Naive thymus-derived CD8-positive, alpha-beta T cell (primary cell): ENCODE measurements at regions not wholly inside any gene's neighbourhood (a gene's known extent, or its start where the extent isn't known, plus 50 kb on each side); places are given as distances from the start of the nearest gene placed in this dataset.
"Not testable (repeated sequence)": the region's sequence is repeated elsewhere in the genome, so short reads cannot be mapped to it uniquely, and the experiment has no call there.

ENCODE experiments used
- ATAC-seq, 2 donors: fragments of 150-1000 bp; cut with Tn5 transposase in 1 of 2; sonication (Bioruptor Pico), chemical (Tn5 transposase) in 1 of 2; 1 replicate in 1 of 2; 2 replicates in 1 of 2; pipeline ENCODE4 v1.10.0; 2021; ENCODE audit warnings: mild to moderate bottlenecking in 2 of 2, moderate library complexity in 2 of 2
- POLR2A ChIA-PET: fragments of 350-600 bp; sonication (Branson Sonifier 250); formaldehyde crosslinking; loops from one replicate; lab custom pipeline; 2021; ENCODE audit warnings: antibody characterized with exemption; lab: Charles Lee
- DNase-seq, 10 donors: peaks; one replicate each; pipeline versions ENCODE4 v3.0.0 to v3.0.0-alpha.2; 2020 to 2022
- H3K27ac Mint-ChIP-seq, 10 donors: one replicate each; pipeline ENCODE4 v1.8.0; 2020 to 2022; ENCODE audit warnings: mild to moderate bottlenecking in 10 of 10, mixed read lengths in 10 of 10, moderate library complexity in 4 of 10, inconsistent platforms in 1 of 10
- H3K27me3 Mint-ChIP-seq, 5 donors: one replicate each; pipeline ENCODE4 v1.8.0; 2021 to 2022; ENCODE audit warnings: mixed read lengths in 5 of 5
- H3K36me3 Mint-ChIP-seq, 3 donors: one replicate each; pipeline ENCODE4 v1.8.0; 2020 to 2022; ENCODE audit warnings: mixed read lengths in 3 of 3, mild to moderate bottlenecking in 2 of 3, inconsistent platforms in 1 of 3
- H3K4me1 Mint-ChIP-seq, 4 donors: one replicate each; pipeline ENCODE4 v1.8.0; 2021 to 2022; ENCODE audit warnings: mixed read lengths in 4 of 4
- H3K4me3 Mint-ChIP-seq, 10 donors: one replicate each; pipeline ENCODE4 v1.8.0; 2020 to 2022; ENCODE audit warnings: mild to moderate bottlenecking in 10 of 10, mixed read lengths in 10 of 10, moderate library complexity in 6 of 10, inconsistent platforms in 1 of 10
- H3K9me3 Mint-ChIP-seq, 9 donors: one replicate each; pipeline ENCODE4 v1.8.0; 2020 to 2022; ENCODE audit warnings: mixed read lengths in 9 of 9, mild to moderate bottlenecking in 3 of 9, inconsistent platforms in 1 of 9, moderate library complexity in 1 of 9

DNA sequence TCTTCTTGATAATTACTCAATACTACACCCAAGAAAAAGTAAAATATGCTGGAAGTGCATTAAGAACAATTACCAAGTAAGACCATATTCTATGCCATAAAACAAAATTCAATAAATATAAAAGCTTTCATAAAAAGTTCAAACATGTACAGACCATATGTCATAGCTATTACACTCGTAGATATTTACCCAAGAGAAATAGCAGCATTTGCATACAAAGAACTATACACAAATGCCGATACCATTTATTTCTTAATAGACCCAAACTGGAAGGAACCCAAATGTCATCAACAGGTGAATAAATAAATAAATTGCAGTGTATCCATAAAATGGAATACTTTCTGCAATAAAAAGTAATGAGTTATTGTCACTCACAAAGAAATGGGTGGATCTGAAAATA is 78.3 kb upstream of the SLC16A7 start:
- H3K4me3 Mint-ChIP-seq = no peak overlapping the region
- peaks cover 4 to 12% (median 7%) of the 10 kb centered on the region in 4 donors for H3K4me1 Mint-ChIP-seq
- DNase-seq = no peak
- POLR2A ChIA-PET = no interaction called here
- H3K9me3 Mint-ChIP-seq = no peaks in the 10 kb centered on the region
- no peaks in the 10 kb centered on the region for H3K27me3 Mint-ChIP-seq
- H3K27ac Mint-ChIP-seq = no peak overlapping the region
- H3K36me3 Mint-ChIP-seq = no peaks in the 10 kb centered on the region
- ATAC-seq = no peak

DNA sequence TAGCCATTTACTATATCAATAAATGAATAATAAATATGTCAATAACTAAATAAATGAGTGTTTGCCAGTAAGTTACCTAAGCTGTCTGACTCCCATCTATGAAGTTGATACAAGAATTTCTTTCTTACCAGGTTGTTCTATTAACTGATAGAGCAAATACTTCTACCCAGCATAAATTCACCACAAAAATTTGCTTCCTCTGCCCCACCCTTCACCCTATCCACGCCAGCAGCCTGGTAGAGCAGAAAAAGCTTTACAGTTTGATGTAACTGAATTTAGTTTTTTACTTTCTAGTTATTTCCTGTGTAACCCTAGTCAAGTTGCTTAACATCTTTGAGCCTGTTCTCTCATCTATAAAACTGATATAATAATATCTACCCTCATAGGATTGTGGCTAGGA is 94.9 kb upstream of the SLC16A7 start:
- Mint-ChIP-seq H3K27ac (peak overlapping the region in 2 of 10 donors; percentile 4 to 57), H3K27me3 (no peaks in the 10 kb centered on the region), H3K4me1 (peaks cover 7 to 18% (median 15%) of the 10 kb centered on the region in 4 donors), H3K36me3 (peaks cover 0 to 1% (median 0%) of the 10 kb centered on the region in 3 donors), H3K4me3 (no peak overlapping the region), H3K9me3 (peaks cover 0 to 3% (median 0%) of the 10 kb centered on the region in 9 donors)
- ATAC-seq (peak in 1 of 2 donors; percentile 52), DNase-seq (peak in 2 of 10 donors; percentile 12 to 17)
- POLR2A ChIA-PET = no interaction called here

DNA sequence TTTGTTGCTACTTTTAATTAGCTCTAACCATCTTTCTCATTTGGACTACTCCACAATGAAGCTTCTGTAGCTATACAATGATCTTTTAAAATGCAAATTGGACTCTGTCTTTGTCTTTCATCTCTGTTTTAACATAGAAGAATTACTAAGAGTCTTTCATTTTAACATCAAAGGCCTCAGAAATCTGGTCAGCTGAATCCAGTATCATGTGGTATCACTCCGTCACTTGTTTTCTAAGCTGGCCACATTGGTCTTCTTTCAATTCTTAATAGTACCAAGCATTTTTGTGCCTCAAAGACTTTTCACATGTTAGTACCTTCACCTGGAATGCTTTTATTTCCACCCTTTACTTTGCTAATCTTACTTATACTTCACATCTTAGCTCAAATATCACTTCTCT is 95.5 kb upstream of the SLC16A7 start:
- Mint-ChIP-seq H3K27ac (peak overlapping the region in 2 of 10 donors; percentile 4 to 33), H3K27me3 (no peaks in the 10 kb centered on the region), H3K4me3 (no peak overlapping the region)

DNA sequence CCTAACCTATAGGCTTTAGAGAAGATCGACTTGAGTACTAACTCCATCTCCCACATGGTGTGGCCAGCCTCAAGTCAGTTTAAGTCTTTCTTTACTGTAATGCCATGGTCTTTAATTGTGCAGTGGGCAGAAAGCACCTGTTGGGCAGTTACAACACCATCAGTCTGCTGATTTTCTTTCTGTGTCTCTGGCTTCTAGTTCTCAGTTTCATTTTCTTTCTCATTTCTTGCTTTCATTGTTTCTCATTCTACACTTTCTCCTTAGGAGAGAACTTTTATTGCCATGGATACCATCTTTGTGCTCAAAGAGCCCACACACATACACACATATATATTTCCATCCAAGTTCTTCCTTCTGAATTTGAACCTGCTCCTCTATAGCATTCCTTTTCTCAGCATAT is 96.1 kb upstream of the SLC16A7 start:
- POLR2A ChIA-PET = no interaction called here
- Mint-ChIP-seq H3K4me3 (no peak overlapping the region), H3K9me3 (peaks cover 0 to 3% (median 0%) of the 10 kb centered on the region in 9 donors)

More for the DNA sequence above, 95.5 kb upstream of the SLC16A7 start:
- DNase-seq = no peak
- peaks cover 0 to 3% (median 0%) of the 10 kb centered on the region in 9 donors for H3K9me3 Mint-ChIP-seq
- peaks cover 7 to 18% (median 15%) of the 10 kb centered on the region in 4 donors for H3K4me1 Mint-ChIP-seq
- no peak for ATAC-seq
- POLR2A ChIA-PET = no interaction called here
- peaks cover 0 to 1% (median 0%) of the 10 kb centered on the region in 3 donors for H3K36me3 Mint-ChIP-seq

DNA sequence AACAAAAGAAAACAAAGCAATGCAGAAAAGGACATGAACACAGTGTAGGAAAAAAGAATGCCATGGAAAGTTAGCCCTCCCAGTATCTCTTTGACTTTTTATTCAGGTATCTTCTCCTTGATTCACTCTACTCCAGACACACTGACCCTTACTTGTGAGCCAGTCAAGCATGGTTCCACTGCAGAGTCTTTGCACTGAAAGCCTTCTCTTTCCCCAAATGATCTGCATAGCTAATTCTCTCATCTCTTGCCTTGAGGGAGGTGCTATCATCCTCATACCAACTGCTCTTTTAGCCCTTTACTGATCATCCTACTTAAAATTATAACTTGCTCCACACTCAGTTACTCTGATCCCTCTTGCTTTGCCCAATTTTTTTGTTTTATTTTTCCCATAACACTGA is 101.2 kb upstream of the SLC16A7 start:
- no peak for DNase-seq
- peaks cover 0 to 7% (median 1%) of the 10 kb centered on the region in 4 donors for H3K4me1 Mint-ChIP-seq
- POLR2A ChIA-PET = no interaction called here
- H3K4me3 Mint-ChIP-seq = no peak overlapping the region
- H3K36me3 Mint-ChIP-seq = peaks cover 0 to 1% (median 0%) of the 10 kb centered on the region in 3 donors
- no peak for ATAC-seq
- H3K9me3 Mint-ChIP-seq = peaks cover 0 to 3% (median 0%) of the 10 kb centered on the region in 9 donors
- no peak overlapping the region for H3K27ac Mint-ChIP-seq
- no peaks in the 10 kb centered on the region for H3K27me3 Mint-ChIP-seq

More for the DNA sequence above, 96.1 kb upstream of the SLC16A7 start:
- Mint-ChIP-seq H3K36me3 (peaks cover 0 to 1% (median 0%) of the 10 kb centered on the region in 3 donors), H3K4me1 (peaks cover 7 to 18% (median 16%) of the 10 kb centered on the region in 4 donors), H3K27me3 (no peaks in the 10 kb centered on the region), H3K27ac (no peak overlapping the region)
- ATAC-seq (no peak), DNase-seq (no peak)

DNA sequence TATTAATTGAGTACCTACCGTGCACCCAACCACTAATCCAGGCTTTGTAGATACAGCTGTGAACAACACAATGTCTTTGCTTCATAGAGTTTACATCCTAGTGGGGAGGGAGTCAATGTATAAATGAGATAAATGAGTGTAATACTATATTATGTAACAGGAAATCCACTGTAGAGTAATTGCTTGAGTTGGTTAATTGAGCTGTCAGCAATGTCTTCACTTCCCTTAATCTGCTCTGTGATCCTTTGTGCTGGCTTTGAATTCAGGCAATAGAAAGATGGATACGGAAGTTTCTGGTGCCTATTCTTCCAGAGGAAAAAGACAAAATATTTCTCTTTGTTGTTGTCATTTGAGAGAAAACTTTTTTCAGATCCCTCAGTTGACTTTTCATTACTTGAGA is 104.0 kb upstream of the SLC16A7 start:
- H3K4me3 Mint-ChIP-seq = no peak overlapping the region
- ATAC-seq (no peak), DNase-seq (no peak)
- POLR2A ChIA-PET = no interaction called here
- peaks cover 0 to 4% (median 0%) of the 10 kb centered on the region in 4 donors for H3K4me1 Mint-ChIP-seq
- H3K27me3 Mint-ChIP-seq = no peaks in the 10 kb centered on the region
- H3K36me3 Mint-ChIP-seq = peaks cover 0 to 4% (median 0%) of the 10 kb centered on the region in 3 donors
- H3K9me3 Mint-ChIP-seq = peaks cover 0 to 4% (median 0%) of the 10 kb centered on the region in 9 donors
- no peak overlapping the region for H3K27ac Mint-ChIP-seq

DNA sequence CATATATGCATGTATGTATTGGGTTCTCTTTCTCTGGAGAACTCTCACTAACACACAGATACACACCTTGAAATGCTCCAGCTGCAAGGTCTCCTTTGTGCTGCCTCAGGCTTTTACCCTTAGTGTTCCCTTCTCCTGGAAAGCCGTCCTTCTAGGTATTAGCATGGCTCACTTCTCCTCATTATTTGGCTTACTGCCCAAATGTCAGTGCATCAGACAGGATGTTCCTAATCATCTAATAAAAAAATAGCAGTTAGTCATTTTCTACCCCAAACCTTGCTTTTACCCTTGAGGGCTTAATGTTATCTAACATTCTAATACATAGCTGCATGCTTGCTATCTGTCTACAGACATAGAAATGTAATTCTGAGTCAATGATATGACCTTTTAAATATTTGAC is 109.0 kb upstream of the SLC16A7 start:
- POLR2A ChIA-PET = no interaction called here
- no peak for DNase-seq
- peaks cover 0 to 5% (median 0%) of the 10 kb centered on the region in 3 donors for H3K36me3 Mint-ChIP-seq
- no peak overlapping the region for H3K27ac Mint-ChIP-seq
- H3K4me1 Mint-ChIP-seq = peaks cover 0 to 12% (median 1%) of the 10 kb centered on the region in 4 donors
- H3K9me3 Mint-ChIP-seq = peaks cover 0 to 13% (median 0%) of the 10 kb centered on the region in 9 donors
- no peak for ATAC-seq
- no peak overlapping the region for H3K4me3 Mint-ChIP-seq
- no peaks in the 10 kb centered on the region for H3K27me3 Mint-ChIP-seq

DNA sequence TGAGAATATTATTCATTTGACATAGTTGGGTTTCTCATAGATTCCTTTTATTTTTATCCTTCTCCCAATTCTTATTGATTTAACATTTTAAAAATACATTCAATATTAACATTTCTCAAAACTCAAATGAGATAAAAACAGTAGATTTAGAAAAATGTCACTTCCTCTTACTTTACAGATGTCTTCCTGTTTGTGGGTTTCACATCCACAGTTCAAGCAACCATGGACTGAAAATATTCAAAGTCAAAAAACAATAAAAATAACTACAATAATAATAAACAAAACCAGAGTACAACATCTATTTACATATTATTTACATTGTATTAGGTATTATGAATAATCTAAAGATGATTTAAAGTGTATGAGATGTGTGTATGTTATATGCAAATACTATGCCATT is 111.3 kb upstream of the SLC16A7 start:
- DNase-seq = no peak
- POLR2A ChIA-PET = no interaction called here
- ATAC-seq = no peak
- Mint-ChIP-seq H3K9me3 (peaks cover 0 to 13% (median 0%) of the 10 kb centered on the region in 9 donors), H3K4me3 (no peak overlapping the region), H3K27ac (no peak overlapping the region), H3K27me3 (no peaks in the 10 kb centered on the region), H3K36me3 (peaks cover 0 to 5% (median 2%) of the 10 kb centered on the region in 3 donors), H3K4me1 (peaks cover 0 to 12% (median 1%) of the 10 kb centered on the region in 4 donors)

DNA sequence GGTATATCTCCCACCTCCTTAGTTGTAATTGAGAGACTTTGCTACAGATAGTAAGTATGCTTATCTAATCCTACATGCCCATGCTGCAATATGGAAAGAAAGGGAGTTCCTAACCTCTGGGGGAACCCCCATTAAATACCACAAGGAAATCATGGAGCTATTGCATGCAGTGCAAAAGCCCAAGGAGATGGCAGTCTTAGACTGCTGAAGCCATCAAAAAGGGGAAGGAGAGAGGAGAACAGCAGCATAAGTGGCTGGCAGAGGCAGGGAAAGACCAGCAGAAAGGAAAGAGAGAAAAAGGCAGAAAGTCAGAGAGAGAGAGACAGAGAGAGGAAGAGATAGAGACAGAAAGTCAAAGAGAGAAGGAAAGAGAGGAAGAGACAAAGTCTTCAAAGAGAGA is 121.6 kb upstream of the SLC16A7 start:
- Mint-ChIP-seq H3K36me3 (peaks cover 0 to 14% (median 0%) of the 10 kb centered on the region in 3 donors), H3K4me1 (peaks cover 0 to 10% (median 2%) of the 10 kb centered on the region in 4 donors), H3K9me3 (peaks cover 0 to 19% (median 7%) of the 10 kb centered on the region in 9 donors)
- POLR2A ChIA-PET, H3K27me3 Mint-ChIP-seq, H3K4me3 Mint-ChIP-seq, DNase-seq, ATAC-seq, H3K27ac Mint-ChIP-seq: not testable (repeated sequence)

DNA sequence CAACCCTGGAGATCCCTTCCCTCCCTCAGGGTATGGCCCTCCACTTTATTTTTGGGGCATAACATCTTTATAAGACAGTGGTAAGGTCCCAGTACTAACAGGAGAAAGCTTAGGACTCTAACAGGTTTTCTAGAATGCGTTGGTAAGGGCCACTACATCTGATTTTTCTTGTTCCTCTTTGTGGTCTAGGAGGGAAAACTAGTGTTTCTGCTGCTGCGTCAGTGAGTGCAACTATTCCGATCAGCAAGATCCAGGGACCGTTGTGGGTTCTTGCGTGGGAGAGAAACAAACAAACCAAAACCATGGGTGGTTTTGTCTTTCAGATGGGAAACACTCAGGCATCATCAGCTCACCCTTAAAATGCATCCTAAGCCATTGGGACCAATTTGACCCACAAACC is 123.6 kb upstream of the SLC16A7 start:
- ATAC-seq (no peak), DNase-seq (peak in 1 of 10 donors; percentile 3)
- POLR2A ChIA-PET = no interaction called here
- peaks cover 0 to 14% (median 0%) of the 10 kb centered on the region in 3 donors for H3K36me3 Mint-ChIP-seq
- peaks cover 0 to 10% (median 2%) of the 10 kb centered on the region in 4 donors for H3K4me1 Mint-ChIP-seq
- no peak overlapping the region for H3K4me3 Mint-ChIP-seq
- peaks cover 0 to 19% (median 8%) of the 10 kb centered on the region in 9 donors for H3K9me3 Mint-ChIP-seq
- peak overlapping the region in 1 of 10 donors; percentile 7 for H3K27ac Mint-ChIP-seq
- H3K27me3 Mint-ChIP-seq = peaks cover 0 to 3% (median 0%) of the 10 kb centered on the region in 5 donors

DNA sequence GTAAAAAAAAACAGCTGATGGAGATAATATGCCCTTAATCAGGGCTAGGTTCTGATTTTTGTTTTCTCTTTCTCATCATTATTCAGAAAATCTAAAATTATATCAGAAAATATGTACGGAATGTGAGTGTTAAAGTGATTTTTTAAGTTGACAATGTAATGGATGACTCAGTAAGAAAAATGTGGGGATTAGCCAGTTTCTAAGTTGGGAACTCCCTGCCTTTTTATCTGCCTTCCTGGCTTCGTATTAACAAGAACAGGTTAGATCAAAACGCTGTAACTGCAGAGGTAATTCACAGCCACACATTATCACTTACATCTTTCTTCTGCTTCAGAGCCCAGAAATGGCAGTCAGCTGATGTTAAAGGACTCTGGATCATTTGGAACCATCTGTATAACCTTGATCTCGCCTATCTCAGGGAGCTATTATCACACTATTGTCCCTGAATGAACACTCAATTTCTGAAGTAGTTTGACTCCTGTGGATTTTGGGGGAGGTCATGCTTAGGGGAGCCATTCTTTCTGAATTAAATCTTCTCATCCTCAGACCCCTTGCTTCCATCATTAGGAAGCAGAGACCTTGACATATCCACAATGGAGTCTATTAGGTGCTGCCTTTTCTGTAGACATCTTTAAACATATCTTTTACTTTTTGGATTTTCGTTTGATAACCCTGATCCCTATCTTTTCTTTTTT is 135.7 kb upstream of the SLC16A7 start:
- ATAC-seq (no peak), DNase-seq (no peak)
- Mint-ChIP-seq H3K4me3 (no peak overlapping the region), H3K36me3 (no peaks in the 10 kb centered on the region), H3K9me3 (no peaks in the 10 kb centered on the region), H3K27ac (no peak overlapping the region), H3K27me3 (peaks cover 0 to 1% (median 0%) of the 10 kb centered on the region in 5 donors), H3K4me1 (no peaks in the 10 kb centered on the region)
- POLR2A ChIA-PET = no interaction called here

DNA sequence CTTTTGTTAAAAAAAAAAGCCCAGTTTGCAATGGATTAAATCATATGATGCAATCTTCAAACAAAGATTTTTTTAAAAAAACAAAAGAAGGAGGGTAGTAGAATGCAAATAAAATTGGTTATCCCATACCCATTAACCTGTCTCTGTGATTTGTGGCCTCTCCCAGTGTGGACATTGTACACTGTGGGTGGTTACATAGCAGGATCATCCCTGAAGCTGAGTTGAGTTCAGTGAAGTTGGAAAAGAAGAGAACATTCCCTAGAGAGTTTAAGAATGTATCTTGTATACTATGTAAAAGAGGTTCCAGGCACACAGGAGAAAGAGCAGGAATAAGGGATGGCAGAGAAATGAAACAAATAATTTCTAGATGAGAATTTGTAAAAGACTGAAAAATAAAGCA is 142.4 kb upstream of the SLC16A7 start:
- POLR2A ChIA-PET = no interaction called here
- Mint-ChIP-seq H3K36me3 (peaks cover 0 to 6% (median 2%) of the 10 kb centered on the region in 3 donors), H3K4me3 (no peak overlapping the region), H3K27ac (no peak overlapping the region), H3K27me3 (no peaks in the 10 kb centered on the region), H3K4me1 (no peaks in the 10 kb centered on the region), H3K9me3 (peaks cover 0 to 6% (median 0%) of the 10 kb centered on the region in 9 donors)
- DNase-seq (no peak), ATAC-seq (no peak)

DNA sequence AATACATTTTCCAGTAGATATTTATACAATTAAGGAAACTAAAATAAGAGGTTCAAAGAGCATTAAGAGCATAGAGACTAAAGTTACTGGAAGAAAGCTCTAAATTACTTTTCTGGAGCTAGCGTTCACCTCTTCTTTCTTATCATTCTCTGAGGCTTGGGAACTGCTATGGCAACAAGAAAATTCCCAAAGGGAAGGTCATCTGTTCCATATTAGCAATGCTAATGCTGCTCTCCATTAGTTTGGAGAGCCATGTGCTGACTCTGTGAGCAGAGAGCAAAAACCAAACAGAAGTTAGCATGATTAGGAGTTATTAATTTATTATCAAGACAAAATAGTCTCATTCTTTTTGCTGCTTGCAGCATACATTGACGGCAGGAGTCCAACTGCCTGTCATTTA is 143.1 kb upstream of the SLC16A7 start:
- H3K4me3 Mint-ChIP-seq = no peak overlapping the region
- H3K4me1 Mint-ChIP-seq = peaks cover 0 to 2% (median 0%) of the 10 kb centered on the region in 4 donors
- H3K27ac Mint-ChIP-seq = no peak overlapping the region
- no peak for ATAC-seq
- peaks cover 0 to 6% (median 0%) of the 10 kb centered on the region in 9 donors for H3K9me3 Mint-ChIP-seq
- H3K27me3 Mint-ChIP-seq = no peaks in the 10 kb centered on the region
- no peak for DNase-seq
- peaks cover 0 to 6% (median 2%) of the 10 kb centered on the region in 3 donors for H3K36me3 Mint-ChIP-seq
- POLR2A ChIA-PET = no interaction called here
